Gastroesophageal sphincter (tissue), 3 donors: ENCODE measurements at regions not wholly inside any gene's neighbourhood (a gene's known extent, or its start where the extent isn't known, plus 50 kb on each side); places are given as distances from the start of the nearest gene placed in this dataset.

ENCODE experiments used
- EP300 ChIP-seq: sonication (generic); formaldehyde crosslinking; IDR thresholded peaks from one replicate; pipeline ENCODE4 v1.6.1; 2017; ENCODE audit warnings: antibody characterized with exemption, mild to moderate bottlenecking
- POLR2A ChIP-seq, 2 donors: fragments of 450-650 bp; IDR thresholded peaks; one replicate each; pipeline ENCODE4 v1.6.1; 2017; ENCODE audit warnings: antibody characterized with exemption in 2 of 2, mild to moderate bottlenecking in 2 of 2, moderate library complexity in 1 of 2
- POLR2AphosphoS5 ChIP-seq: sonication (generic); formaldehyde crosslinking; IDR thresholded peaks from one replicate; pipeline ENCODE4 v1.6.1; 2017; ENCODE audit warnings: antibody characterized with exemption
- TF ChIP-seq, protein P1 (sequence below), 4 experiments: fragments of 200-600 bp in 2 of 4; fragments of 450-650 bp in 2 of 4; sonication (generic) in 1 of 4; IDR thresholded peaks; one replicate each; pipeline ENCODE4 v1.5.1; 2017 to 2019; ENCODE audit warnings: antibody characterized with exemption in 4 of 4, mild to moderate bottlenecking in 2 of 4, moderate library complexity in 2 of 4

DNA sequence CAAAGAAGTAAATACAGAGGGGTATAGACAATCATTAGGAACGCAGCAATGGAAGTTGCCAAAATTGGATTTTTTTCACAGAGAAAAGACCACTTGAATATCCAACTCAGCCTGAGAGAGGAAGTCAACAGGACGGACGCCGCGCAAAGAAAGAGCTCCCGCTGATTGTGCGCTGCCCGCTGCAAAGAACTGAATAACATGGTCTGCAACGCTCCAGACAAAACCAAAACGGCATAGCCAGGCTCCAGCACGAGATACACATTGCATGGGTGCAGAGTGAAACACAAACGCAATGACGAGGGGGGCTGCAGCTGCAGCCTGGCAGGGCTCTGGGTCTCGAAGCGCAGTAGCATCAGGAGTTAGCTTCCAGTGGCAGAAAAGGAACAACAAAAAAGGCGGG is 113.9 kb upstream of the MGMT start:
- TF ChIP-seq POLR2A (IDR thresholded peaks at IDR 0.05) (no peak), EP300 (no peak), POLR2AphosphoS5 (no peak)
- TF ChIP-seq, protein P1, sequence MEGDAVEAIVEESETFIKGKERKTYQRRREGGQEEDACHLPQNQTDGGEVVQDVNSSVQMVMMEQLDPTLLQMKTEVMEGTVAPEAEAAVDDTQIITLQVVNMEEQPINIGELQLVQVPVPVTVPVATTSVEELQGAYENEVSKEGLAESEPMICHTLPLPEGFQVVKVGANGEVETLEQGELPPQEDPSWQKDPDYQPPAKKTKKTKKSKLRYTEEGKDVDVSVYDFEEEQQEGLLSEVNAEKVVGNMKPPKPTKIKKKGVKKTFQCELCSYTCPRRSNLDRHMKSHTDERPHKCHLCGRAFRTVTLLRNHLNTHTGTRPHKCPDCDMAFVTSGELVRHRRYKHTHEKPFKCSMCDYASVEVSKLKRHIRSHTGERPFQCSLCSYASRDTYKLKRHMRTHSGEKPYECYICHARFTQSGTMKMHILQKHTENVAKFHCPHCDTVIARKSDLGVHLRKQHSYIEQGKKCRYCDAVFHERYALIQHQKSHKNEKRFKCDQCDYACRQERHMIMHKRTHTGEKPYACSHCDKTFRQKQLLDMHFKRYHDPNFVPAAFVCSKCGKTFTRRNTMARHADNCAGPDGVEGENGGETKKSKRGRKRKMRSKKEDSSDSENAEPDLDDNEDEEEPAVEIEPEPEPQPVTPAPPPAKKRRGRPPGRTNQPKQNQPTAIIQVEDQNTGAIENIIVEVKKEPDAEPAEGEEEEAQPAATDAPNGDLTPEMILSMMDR (IDR thresholded peaks at IDR 0.05): no peak
